Prostate gland (tissue), 2 donors: ENCODE measurements at regions not wholly inside any gene's neighbourhood (a gene's known extent, or its start where the extent isn't known, plus 50 kb on each side); places are given as distances from the start of the nearest gene placed in this dataset.

Experiments
- DNase-seq: peaks from one replicate; pipeline ENCODE4 v3.0.0-alpha.2; 2019; ENCODE audit warnings: low spot score
- H3K27ac ChIP-seq, 2 donors: fragments of 200-600 bp; sonication (generic); 2 replicates each; pipeline ENCODE4 v1.5.1; 2017 to 2019
- H3K27me3 ChIP-seq: fragments of 200-600 bp; sonication (generic); replicated peaks from 2 replicates; pipeline ENCODE4 v1.5.1; 2019; ENCODE audit not compliant: insufficient read depth
- H3K36me3 ChIP-seq, 2 donors: fragments of 200-600 bp; sonication (generic); 1 replicate in 1 of 2; 2 replicates in 1 of 2; pipeline versions ENCODE4 v1.5.1 to v1.8.1; 2017 to 2019
- H3K4me1 ChIP-seq: fragments of 200-600 bp; sonication (generic); replicated peaks from 2 replicates; pipeline ENCODE4 v1.5.1; 2019
- H3K4me3 ChIP-seq, 2 donors: fragments of 200-600 bp; sonication (generic); 2 replicates each; pipeline ENCODE4 v1.5.1; 2017 to 2019
- H3K9me3 ChIP-seq: fragments of 200-600 bp; sonication (generic); 2 replicates; pipeline ENCODE4 v1.5.1; 2017
- POLR2A ChIP-seq: fragments of 450-650 bp; IDR thresholded peaks from one replicate; pipeline ENCODE4 v1.6.1; 2016; ENCODE audit warnings: antibody characterized with exemption, mild to moderate bottlenecking
- POLR2AphosphoS5 ChIP-seq: sonication (generic); formaldehyde crosslinking; IDR thresholded peaks from one replicate; pipeline ENCODE4 v1.6.1; 2017; ENCODE audit warnings: antibody characterized with exemption
- WGBS: methylation state at CpG from one replicate; pipeline ENCODE4 v1.1.5; 2018; 5-methylcytosine and 5-hydroxymethylcytosine counted together
- intact Hi-C: fragments of 100-400 bp; cut with DNase I; formaldehyde crosslinking; loops from one replicate; pipeline ENCODE4 v1.14.2; 2022
- TF ChIP-seq, protein P1 (sequence below), 4 experiments: fragments of 200-600 bp in 2 of 4; fragments of 450-650 bp in 2 of 4; sonication (generic) in 2 of 4; IDR thresholded peaks; 1 replicate in 3 of 4; 2 replicates in 1 of 4; pipeline ENCODE4 v1.5.1; 2016 to 2019; ENCODE audit warnings: antibody characterized with exemption in 4 of 4, mild to moderate bottlenecking in 2 of 4, moderate library complexity in 2 of 4

DNA sequence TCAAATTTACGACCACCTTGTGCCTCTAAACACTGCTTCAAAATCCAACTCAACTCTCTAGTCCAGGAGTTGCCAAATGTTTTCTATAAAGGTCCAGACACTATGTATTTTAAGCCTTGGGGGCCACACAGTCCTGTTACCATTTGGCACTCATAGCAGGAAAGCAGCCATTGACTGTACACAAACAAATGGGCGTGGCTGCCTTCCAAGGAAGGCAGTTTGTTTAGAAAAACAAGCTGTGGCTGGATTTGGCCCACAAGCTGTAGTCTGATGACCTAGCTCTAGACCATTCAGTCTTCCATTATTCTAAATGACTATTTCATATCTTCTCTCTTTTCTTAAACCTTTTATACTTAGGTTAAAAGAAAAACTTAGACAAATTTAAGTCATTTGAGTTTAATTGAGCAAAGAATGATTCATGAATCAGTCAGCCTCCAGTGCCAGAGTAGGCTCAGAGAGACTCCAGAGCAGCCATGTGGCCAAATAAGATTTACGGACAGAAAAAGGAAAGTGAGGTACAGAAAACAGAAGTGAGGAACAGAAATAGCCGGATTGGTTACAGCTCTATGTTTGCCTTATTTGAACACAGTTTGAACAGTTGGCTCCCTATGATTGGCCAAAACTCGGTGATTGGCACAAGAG is 825.8 kb upstream of the LCORL start:
- TF ChIP-seq POLR2AphosphoS5, result no peak
- Histone ChIP-seq H3K36me3 (no peaks in the 10 kb centered on the region), H3K4me3 (no peak overlapping the region), H3K9me3 (no peaks in the 10 kb centered on the region), H3K27me3 (no peaks in the 10 kb centered on the region), H3K27ac (no peak overlapping the region), H3K4me1 (no peaks in the 10 kb centered on the region)
- intact Hi-C loops, result no loop called here
- DNase-seq, result no peak
- 75% methylated on average over 5 of the region's 5 CpGs for WGBS

DNA sequence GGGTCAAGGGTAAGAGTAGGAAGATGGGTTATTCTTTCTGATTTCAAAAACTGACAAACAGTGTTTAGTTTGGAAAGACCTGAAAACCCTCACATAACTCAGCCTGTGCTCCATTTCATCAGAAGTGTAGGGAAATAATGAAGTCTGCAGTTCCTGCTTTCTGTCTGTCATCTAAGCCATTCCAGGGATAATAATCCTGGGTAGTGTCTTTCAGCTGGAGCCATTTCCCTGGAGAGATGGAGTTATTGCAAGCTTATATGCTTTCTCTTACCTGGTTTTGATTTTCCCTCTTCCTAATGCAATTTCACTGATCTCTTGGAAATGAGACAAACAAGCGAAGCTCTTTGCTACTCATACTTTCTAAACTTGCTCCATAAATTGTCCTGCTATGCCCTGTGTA is 824.8 kb upstream of the LCORL start:
- no peaks in the 10 kb centered on the region for H3K9me3 ChIP-seq
- no peaks in the 10 kb centered on the region for H3K27me3 ChIP-seq
- no peaks in the 10 kb centered on the region for H3K36me3 ChIP-seq
- H3K4me3 ChIP-seq, result no peak overlapping the region
- 81% methylated on average over 1 of the region's 1 CpG for WGBS
- no peak overlapping the region for H3K27ac ChIP-seq
- DNase-seq, result no peak
- H3K4me1 ChIP-seq, result no peaks in the 10 kb centered on the region
- intact Hi-C loops, result no loop called here
- TF ChIP-seq, protein P1, sequence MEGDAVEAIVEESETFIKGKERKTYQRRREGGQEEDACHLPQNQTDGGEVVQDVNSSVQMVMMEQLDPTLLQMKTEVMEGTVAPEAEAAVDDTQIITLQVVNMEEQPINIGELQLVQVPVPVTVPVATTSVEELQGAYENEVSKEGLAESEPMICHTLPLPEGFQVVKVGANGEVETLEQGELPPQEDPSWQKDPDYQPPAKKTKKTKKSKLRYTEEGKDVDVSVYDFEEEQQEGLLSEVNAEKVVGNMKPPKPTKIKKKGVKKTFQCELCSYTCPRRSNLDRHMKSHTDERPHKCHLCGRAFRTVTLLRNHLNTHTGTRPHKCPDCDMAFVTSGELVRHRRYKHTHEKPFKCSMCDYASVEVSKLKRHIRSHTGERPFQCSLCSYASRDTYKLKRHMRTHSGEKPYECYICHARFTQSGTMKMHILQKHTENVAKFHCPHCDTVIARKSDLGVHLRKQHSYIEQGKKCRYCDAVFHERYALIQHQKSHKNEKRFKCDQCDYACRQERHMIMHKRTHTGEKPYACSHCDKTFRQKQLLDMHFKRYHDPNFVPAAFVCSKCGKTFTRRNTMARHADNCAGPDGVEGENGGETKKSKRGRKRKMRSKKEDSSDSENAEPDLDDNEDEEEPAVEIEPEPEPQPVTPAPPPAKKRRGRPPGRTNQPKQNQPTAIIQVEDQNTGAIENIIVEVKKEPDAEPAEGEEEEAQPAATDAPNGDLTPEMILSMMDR (IDR thresholded peaks at IDR 0.05), result no peak
- no peak for TF ChIP-seq POLR2A
- TF ChIP-seq POLR2AphosphoS5, result no peak

DNA sequence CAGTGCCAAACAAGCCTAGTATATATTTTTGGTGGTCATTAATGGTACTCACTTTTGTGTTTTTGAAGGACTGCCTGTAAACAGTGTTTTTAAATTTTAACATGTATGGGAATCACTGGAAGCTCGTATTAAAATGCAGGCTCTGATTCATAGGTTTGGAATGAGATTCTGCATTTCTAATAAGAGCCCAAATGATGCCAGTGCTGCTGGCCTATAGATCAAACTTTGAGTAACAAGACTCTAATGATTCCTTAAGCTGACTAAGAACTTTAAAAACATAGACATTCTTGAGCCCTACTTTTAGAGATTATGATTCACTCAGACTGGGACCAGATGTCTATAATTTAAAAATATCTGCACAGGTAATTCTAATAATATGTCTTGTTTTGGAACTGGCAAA is 823.2 kb upstream of the LCORL start:
- DNase-seq, result no peak
- intact Hi-C loops, result no loop called here
- no peak overlapping the region for H3K27ac ChIP-seq
- TF ChIP-seq POLR2A (no peak), POLR2AphosphoS5 (no peak)
- TF ChIP-seq, protein P1 (IDR thresholded peaks at IDR 0.05), result no peak
- no peaks in the 10 kb centered on the region for H3K4me1 ChIP-seq
- H3K36me3 ChIP-seq, result no peaks in the 10 kb centered on the region
- no peak overlapping the region for H3K4me3 ChIP-seq
- no peaks in the 10 kb centered on the region for H3K27me3 ChIP-seq
- no peaks in the 10 kb centered on the region for H3K9me3 ChIP-seq
- 78% methylated on average over 1 of the region's 1 CpG for WGBS

DNA sequence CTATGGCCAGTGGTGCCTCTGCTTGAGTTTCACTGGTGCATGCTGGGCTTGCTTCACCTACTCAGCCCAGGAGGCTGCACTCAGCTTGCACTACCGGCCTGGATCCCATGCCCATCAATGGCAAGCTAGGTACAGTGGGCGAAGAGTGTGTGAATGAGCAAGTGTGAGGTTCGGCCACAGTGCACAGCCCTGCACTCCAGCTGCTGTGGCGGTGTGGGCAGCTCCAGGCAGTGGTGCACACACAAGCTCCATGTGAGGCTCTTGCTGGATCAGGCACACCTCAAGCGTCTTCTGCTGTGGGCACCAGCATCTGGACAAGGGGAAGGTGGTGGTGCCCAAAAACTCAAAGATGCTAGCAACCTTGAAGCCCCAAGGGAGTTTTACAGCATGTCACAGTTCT is 820.9 kb upstream of the LCORL start:
- Histone ChIP-seq H3K27me3 (no peaks in the 10 kb centered on the region), H3K4me3 (no peak overlapping the region), H3K36me3 (no peaks in the 10 kb centered on the region), H3K9me3 (no peaks in the 10 kb centered on the region), H3K27ac (no peak overlapping the region), H3K4me1 (no peaks in the 10 kb centered on the region)
- intact Hi-C loops, result no loop called here
- TF ChIP-seq POLR2AphosphoS5, result no peak
- TF ChIP-seq, protein P1 (IDR thresholded peaks at IDR 0.05), result no peak
- TF ChIP-seq POLR2A, result no peak
- DNase-seq, result no peak
- 98% methylated on average over 5 of the region's 5 CpGs for WGBS

DNA sequence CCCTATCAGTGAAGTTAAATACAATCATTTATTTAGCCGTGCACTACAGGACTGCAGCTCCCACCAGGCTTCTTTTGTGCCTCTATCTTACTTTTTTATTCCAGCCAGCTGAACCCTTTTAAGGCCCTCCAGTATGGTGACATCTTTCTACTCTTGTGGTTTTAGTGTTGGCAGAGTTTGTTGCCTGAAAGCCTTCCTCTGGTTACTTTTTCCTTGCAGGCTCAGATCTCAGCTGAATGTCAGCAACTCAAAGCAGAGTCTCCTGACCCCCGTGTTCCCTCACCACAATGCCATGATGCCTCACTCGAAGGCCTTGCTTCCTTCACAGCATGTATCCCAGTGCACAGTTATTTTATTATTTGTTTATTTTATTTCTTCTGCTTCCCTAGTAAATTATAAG is 818.9 kb upstream of the LCORL start:
- H3K27ac ChIP-seq, result no peak overlapping the region
- TF ChIP-seq POLR2AphosphoS5 (no peak), POLR2A (no peak)
- TF ChIP-seq, protein P1 (IDR thresholded peaks at IDR 0.05), result no peak
- no peaks in the 10 kb centered on the region for H3K4me1 ChIP-seq
- DNase-seq, result no peak
- WGBS, result 64% methylated on average over 3 of the region's 3 CpGs
- H3K27me3 ChIP-seq, result no peaks in the 10 kb centered on the region
- H3K4me3 ChIP-seq, result no peak overlapping the region
- no peaks in the 10 kb centered on the region for H3K9me3 ChIP-seq
- no peaks in the 10 kb centered on the region for H3K36me3 ChIP-seq
- intact Hi-C loops, result no loop called here
